ENCODE measurements at regions not wholly inside any gene's neighbourhood (a gene's known extent, or its start where the extent isn't known, plus 50 kb on each side); places are given as distances from the start of the nearest gene placed in this dataset.

DNA sequence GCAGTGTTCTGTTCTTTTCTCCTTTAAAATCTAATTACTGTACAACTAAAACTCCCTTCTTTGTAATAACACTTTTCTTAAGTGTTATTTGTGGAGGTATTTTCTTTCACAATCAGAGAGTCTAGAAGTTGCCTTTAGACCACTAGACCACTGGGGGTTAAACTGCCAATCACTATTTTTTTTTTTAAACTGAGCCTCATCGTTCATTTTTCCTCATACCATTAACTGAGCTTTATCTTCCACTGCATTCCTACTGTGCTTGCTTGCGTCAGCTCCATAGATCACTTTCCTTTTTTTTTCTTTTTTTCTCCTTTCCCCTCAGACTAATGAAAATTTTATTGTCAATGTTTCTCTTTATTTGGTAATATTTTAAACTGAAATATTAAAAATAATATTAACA, 310.6 kb downstream of the PDHA2 start:
- Histone ChIP-seq H3K36me3 (ENCODE audit: insufficient read depth, low read length) (no peaks in the 10 kb centered on the region), H2AFZ (ENCODE audit: low read length) (no peak overlapping the region), H3K27ac (ENCODE audit: low read depth, low read length, poor library complexity, severe bottlenecking) (no peak overlapping the region), H3K4me1 (ENCODE audit: insufficient read depth, low read length, poor library complexity, severe bottlenecking) (no peaks in the 10 kb centered on the region), H4K20me1 (ENCODE audit: insufficient read depth, low read length) (no peaks in the 10 kb centered on the region), H3K4me3 (ENCODE audit: low read depth, low read length, poor library complexity, severe bottlenecking) (no peak overlapping the region), H3K9me3 (ENCODE audit: low read length) (no peaks in the 10 kb centered on the region), H3K9me2 (ENCODE audit: insufficient read depth, low read length) (no peaks in the 10 kb centered on the region), H3K4me2 (ENCODE audit: low read length) (no peak overlapping the region), H3K79me2 (ENCODE audit: insufficient read depth, low read depth, low read length) (no peaks in the 10 kb centered on the region)
- TF ChIP-seq EZH2phosphoT487 (IDR thresholded peaks at IDR 0.05; ENCODE audit: borderline replicate concordance, low read depth, low read length) (no peak), CTCF (conservative IDR thresholded peaks at IDR 0.05; ENCODE audit: low read length) (no peak)
- ChIA-PET CTCF (ENCODE audit: unreplicated experiment) (no interaction called here), POLR2A (interaction anchor here (0.7 to 1.3 kb wide), 2 partner anchors 18 to 123 kb away, joined by 3 read pairs; no protein-coding TSS in a partner anchor)
- BruUV-seq (replicated peaks): no TSS peak
- DNase-seq (ENCODE audit: low spot score): no peak
- intact Hi-C loops (cut with micrococcal nuclease; ENCODE audit: unreplicated experiment): no loop called here

- Histone ChIP-seq H2AFZ (ENCODE audit: low read length) (no peak overlapping the region), H3K4me3 (ENCODE audit: low read depth, low read length, poor library complexity, severe bottlenecking) (no peak overlapping the region), H3K79me2 (ENCODE audit: insufficient read depth, low read depth, low read length) (no peaks in the 10 kb centered on the region), H3K36me3 (ENCODE audit: insufficient read depth, low read length) (no peaks in the 10 kb centered on the region), H4K20me1 (ENCODE audit: insufficient read depth, low read length) (no peaks in the 10 kb centered on the region), H3K4me2 (ENCODE audit: low read length) (no peak overlapping the region), H3K27ac (ENCODE audit: low read depth, low read length, poor library complexity, severe bottlenecking) (no peak overlapping the region), H3K4me1 (ENCODE audit: insufficient read depth, low read length, poor library complexity, severe bottlenecking) (no peaks in the 10 kb centered on the region), H3K9me2 (ENCODE audit: insufficient read depth, low read length) (no peaks in the 10 kb centered on the region), H3K9me3 (ENCODE audit: low read length) (no peaks in the 10 kb centered on the region)
- intact Hi-C loops (cut with micrococcal nuclease; ENCODE audit: unreplicated experiment): no loop called here
- DNase-seq (ENCODE audit: low spot score): no peak
- ChIA-PET POLR2A (no interaction called here), CTCF (ENCODE audit: unreplicated experiment) (no interaction called here)
- BruUV-seq (replicated peaks): no TSS peak
- TF ChIP-seq EZH2phosphoT487 (IDR thresholded peaks at IDR 0.05; ENCODE audit: borderline replicate concordance, low read depth, low read length) (no peak), CTCF (conservative IDR thresholded peaks at IDR 0.05; ENCODE audit: low read length) (no peak)
These were observed 312.9 kb downstream of the PDHA2 start for GRCh38 chr4:96152824-96153223.

- no peak for DNase-seq (ENCODE audit: low spot score)
- Histone ChIP-seq H3K79me2 (ENCODE audit: insufficient read depth, low read depth, low read length) (no peaks in the 10 kb centered on the region), H2AFZ (ENCODE audit: low read length) (no peak overlapping the region), H3K9me3 (ENCODE audit: low read length) (no peaks in the 10 kb centered on the region), H3K36me3 (ENCODE audit: insufficient read depth, low read length) (no peaks in the 10 kb centered on the region), H4K20me1 (ENCODE audit: insufficient read depth, low read length) (no peaks in the 10 kb centered on the region), H3K4me1 (ENCODE audit: insufficient read depth, low read length, poor library complexity, severe bottlenecking) (no peaks in the 10 kb centered on the region), H3K4me3 (ENCODE audit: low read depth, low read length, poor library complexity, severe bottlenecking) (no peak overlapping the region), H3K27ac (ENCODE audit: low read depth, low read length, poor library complexity, severe bottlenecking) (no peak overlapping the region), H3K9me2 (ENCODE audit: insufficient read depth, low read length) (no peaks in the 10 kb centered on the region), H3K4me2 (ENCODE audit: low read length) (no peak overlapping the region)
- no peak for TF ChIP-seq CTCF (conservative IDR thresholded peaks at IDR 0.05; ENCODE audit: low read length)
- TF ChIP-seq EZH2phosphoT487 (IDR thresholded peaks at IDR 0.05; ENCODE audit: borderline replicate concordance, low read depth, low read length): no peak
- no TSS peak for BruUV-seq (replicated peaks)
- intact Hi-C loops (cut with micrococcal nuclease; ENCODE audit: unreplicated experiment): no loop called here
- CTCF ChIA-PET (ENCODE audit: unreplicated experiment): no interaction called here
- POLR2A ChIA-PET: no interaction called here
These were observed 314.8 kb downstream of the PDHA2 start for GRCh38 chr4:96154676-96155075.

Measured in OCI-LY7 (cell line).